ENCODE measurements at regions not wholly inside any gene's neighbourhood (a gene's known extent, or its start where the extent isn't known, plus 50 kb on each side); places are given as distances from the start of the nearest gene placed in this dataset.

- DNase-seq (ENCODE audit: low read depth), result no peak
Observed at GRCh38 chr20:58017231-58017969, 211.1 kb downstream of the ANKRD60 start.

- no peak for DNase-seq (ENCODE audit: low read depth)
Observed at GRCh38 chr20:58016779-58017178, 211.7 kb downstream of the ANKRD60 start.

GRCh38 chr20:58014628-58015315, 213.7 kb downstream of the ANKRD60 start:
- no peak for DNase-seq (ENCODE audit: low read depth)

GRCh38 chr20:58012731-58013510, 215.5 kb downstream of the ANKRD60 start:
- DNase-seq (ENCODE audit: low read depth), result no peak

GRCh38 chr20:58011947-58012610, 216.4 kb downstream of the ANKRD60 start:
- DNase-seq (ENCODE audit: low read depth), result no peak

GRCh38 chr20:58011106-58011946, 217.1 kb downstream of the ANKRD60 start:
- no peak for DNase-seq (ENCODE audit: low read depth)

GRCh38 chr20:58010666-58011065, 217.8 kb downstream of the ANKRD60 start:
- DNase-seq (ENCODE audit: low read depth), result no peak

GRCh38 chr20:58010186-58010585, 218.3 kb downstream of the ANKRD60 start:
- no peak for DNase-seq (ENCODE audit: low read depth)

GRCh38 chr20:58008866-58009265, 219.6 kb downstream of the ANKRD60 start:
- no peak for DNase-seq (ENCODE audit: low read depth)

GRCh38 chr20:58008413-58008812, 220.0 kb downstream of the ANKRD60 start:
- no peak for DNase-seq (ENCODE audit: low read depth)

- no peak for DNase-seq (ENCODE audit: low read depth)
Observed at GRCh38 chr20:58007947-58008346, 220.5 kb downstream of the ANKRD60 start.

GRCh38 chr20:58006346-58007316, 221.8 kb downstream of the ANKRD60 start:
- DNase-seq (ENCODE audit: low read depth), result no peak

GRCh38 chr20:58005581-58006345, 222.7 kb downstream of the ANKRD60 start:
- DNase-seq (ENCODE audit: low read depth), result no peak

- DNase-seq (ENCODE audit: low read depth), result no peak
Observed at GRCh38 chr20:58004900-58005299, 223.6 kb downstream of the ANKRD60 start.

GRCh38 chr20:58004146-58004545, 224.3 kb downstream of the ANKRD60 start:
- DNase-seq (ENCODE audit: low read depth), result no peak

- DNase-seq (ENCODE audit: low read depth), result no peak
Observed at GRCh38 chr20:58003525-58003924, 224.9 kb downstream of the ANKRD60 start.

- DNase-seq (ENCODE audit: low read depth), result no peak
Observed at GRCh38 chr20:58002901-58003300, 225.6 kb downstream of the ANKRD60 start.

GRCh38 chr20:58001946-58002345, 226.5 kb downstream of the ANKRD60 start:
- DNase-seq (ENCODE audit: low read depth), result no peak

- DNase-seq (ENCODE audit: low read depth), result no peak
Observed at GRCh38 chr20:58001381-58001780, 227.1 kb downstream of the ANKRD60 start.

All from stimulated activated CD8-positive, alpha-beta memory T cell treated with anti-CD3 and anti-CD28 coated beads, Interleukin-4, amount 100 ng/mL, for 24 hours (primary cell).